GM12878 (cell line): ENCODE measurements at regions not wholly inside any gene's neighbourhood (a gene's known extent, or its start where the extent isn't known, plus 50 kb on each side); places are given as distances from the start of the nearest gene placed in this dataset.

Experiments used
- ATAC-seq: fragments of 200-7000 bp; cut with Tn5 transposase; 3 replicates; pipeline ENCODE4 v1.9.1; 2020; ENCODE audit warnings: mild to moderate bottlenecking, moderate library complexity
- BruUV-seq: library from RNA; stranded (reverse); fragments of 400-500 nt; replicated peaks from 2 replicates; lab custom pipeline; 2021; lab: Mats Ljungman, UMichigan
- CTCF ChIA-PET: fragments of 300-600 bp; sonication (Branson Sonifier 250); formaldehyde crosslinking; extraction: SDS; loops from one replicate; lab custom pipeline; 2021; ENCODE audit warnings: inconsistent platforms; lab: Yijun Ruan, JAX
- POLR2A ChIA-PET: fragments of 350-600 bp; formaldehyde crosslinking; extraction: SDS; loops from one replicate; lab custom pipeline; 2021; ENCODE audit warnings: inconsistent platforms; lab: Charles Lee
- RAD21 ChIA-PET: fragments of 300-600 bp; sonication (Branson Sonifier 250); formaldehyde crosslinking; loops from one replicate; lab custom pipeline; 2023; ENCODE audit warnings: antibody characterized with exemption; ENCODE audit not compliant: unreplicated experiment; lab: Charles Lee
- SMC1A ChIA-PET: fragments of 300-600 bp; sonication (Branson Sonifier 250); formaldehyde crosslinking; loops from one replicate; lab custom pipeline; 2023; ENCODE audit not compliant: unreplicated experiment, uncharacterized antibody; lab: Charles Lee
- DNase-seq: peaks from one replicate; pipeline ENCODE4 v3.0.0-alpha.2; 2011; ENCODE audit warnings: low read depth, low spot score
- FAIRE-seq: peaks from 3 replicates; lab custom pipeline; 2011; peaks lifted over from hg19 to GRCh38; lab: Jason Lieb, UNC
- H2AFZ ChIP-seq: 2 replicates; pipeline ENCODE4 v1.6.0; 2011; ENCODE audit warnings: low read depth, low read length, control low read depth; ENCODE audit not compliant: control insufficient read depth
- H3K27ac ChIP-seq: 2 replicates; pipeline ENCODE4 v1.5.1; 2011; ENCODE audit warnings: control low read depth; ENCODE audit not compliant: control insufficient read depth, insufficient read depth
- H3K27me3 ChIP-seq, 2 experiments: replicated peaks in 1 of 2; 2 replicates each; pipeline versions ENCODE4 v1.6.0 to v1.6.1; 2011; ENCODE audit warnings: low read length in 1 of 2; ENCODE audit not compliant: control insufficient read depth in 2 of 2, insufficient read depth in 2 of 2
- H3K36me3 ChIP-seq, 2 experiments: 2 replicates each; pipeline ENCODE4 v1.5.1; 2011; ENCODE audit warnings: low read length in 1 of 2; ENCODE audit not compliant: control insufficient read depth in 2 of 2, insufficient read depth in 2 of 2
- H3K4me1 ChIP-seq: 2 replicates; pipeline ENCODE4 v1.6.1; 2011; ENCODE audit warnings: mild to moderate bottlenecking, low read length, moderate library complexity, mixed read lengths; ENCODE audit not compliant: control insufficient read depth, insufficient read depth
- H3K4me2 ChIP-seq: 2 replicates; pipeline ENCODE4 v1.6.0; 2011; ENCODE audit warnings: control low read depth; ENCODE audit not compliant: control insufficient read depth, insufficient read depth
- H3K4me3 ChIP-seq: fragments of 200-600 bp; sonication (generic); 2 replicates; pipeline ENCODE4 v1.5.1; 2016
- H3K79me2 ChIP-seq: 2 replicates; pipeline ENCODE4 v1.6.0; 2011; ENCODE audit warnings: low read length; ENCODE audit not compliant: control insufficient read depth, insufficient read depth
- H3K9ac ChIP-seq: 2 replicates; pipeline ENCODE4 v1.8.0; 2011; ENCODE audit warnings: low read length, control low read depth, mixed read lengths; ENCODE audit not compliant: control insufficient read depth, insufficient read depth
- H3K9me3 ChIP-seq: replicated peaks from 3 replicates; pipeline ENCODE4 v1.5.1; 2011; ENCODE audit warnings: mild to moderate bottlenecking, low read length; ENCODE audit not compliant: control insufficient read depth, insufficient read depth
- H4K20me1 ChIP-seq: 2 replicates; pipeline ENCODE4 v1.6.0; 2011; ENCODE audit not compliant: control insufficient read depth, insufficient read depth
- ASH2L ChIP-seq: fragments of 300-600, 200-600 bp; sonication (generic); IDR thresholded peaks from 2 replicates; pipeline ENCODE4 v1.6.1; 2017; ENCODE audit warnings: low read depth, mild to moderate bottlenecking, borderline replicate concordance
- BHLHE40 ChIP-seq, 2 experiments: fragments of 450-650 bp in 1 of 2; IDR thresholded peaks; 2 replicates each; pipeline ENCODE4 v1.6.1; 2011 to 2017; ENCODE audit warnings: low read depth in 2 of 2, borderline replicate concordance in 1 of 2, improper control_type of control experiment in 1 of 2, low read length in 1 of 2, mild to moderate bottlenecking in 1 of 2
- MEF2A ChIP-seq: IDR thresholded peaks from 2 replicates; pipeline ENCODE4 v1.6.1; 2011; ENCODE audit warnings: low read depth, mild to moderate bottlenecking, low read length, moderate library complexity; ENCODE audit not compliant: insufficient read depth
- MEF2B ChIP-seq: fragments of 450-650 bp; IDR thresholded peaks from 2 replicates; pipeline ENCODE4 v1.6.1; 2018; ENCODE audit warnings: mild to moderate bottlenecking, moderate library complexity; ENCODE audit not compliant: partially characterized antibody, poor library complexity, severe bottlenecking
- NRF1 ChIP-seq: conservative IDR thresholded peaks from 2 replicates; pipeline ENCODE4 v1.6.1; 2011; ENCODE audit warnings: mild to moderate bottlenecking, low read depth, low read length, improper control_type of control experiment
- SMARCA5 ChIP-seq: fragments of 450-650 bp; IDR thresholded peaks from 2 replicates; pipeline ENCODE4 v1.6.1; 2017; ENCODE audit warnings: mild to moderate bottlenecking
- ZNF384 ChIP-seq: IDR thresholded peaks from 2 replicates; pipeline ENCODE4 v1.6.1; 2012; ENCODE audit warnings: low read depth, mild to moderate bottlenecking, low read length, improper control_type of control experiment, borderline replicate concordance
- ZNF687 ChIP-seq: fragments of 450-650 bp; IDR thresholded peaks from 2 replicates; pipeline ENCODE4 v1.6.1; 2017; ENCODE audit warnings: mild to moderate bottlenecking, moderate library complexity
- ZSCAN29 ChIP-seq: fragments of 450-650 bp; IDR thresholded peaks from 2 replicates; pipeline ENCODE4 v1.6.1; 2017; ENCODE audit warnings: mild to moderate bottlenecking, moderate library complexity
- WGBS: methylation state at CpG from one replicate; pipeline ENCODE4 v1.1.6; 2016; ENCODE audit warnings: low lambda C conversion rate; ENCODE audit not compliant: insufficient replicate concordance, insufficient coverage; ENCODE audit errors: missing lambda C conversion rate; 5-methylcytosine and 5-hydroxymethylcytosine counted together
- in situ Hi-C: fragments of 300-500 bp; cut with MboI; formaldehyde crosslinking; loops from 9 replicates; pipeline ENCODE4 v1.14.3; 2018; ENCODE audit warnings: mixed read lengths
- intact Hi-C: fragments of 100-400 bp; cut with micrococcal nuclease; formaldehyde crosslinking; loops from one replicate; pipeline ENCODE4 v1.14.2; 2022; ENCODE audit not compliant: unreplicated experiment
- TF ChIP-seq, protein P1 (sequence below): fragments of 450-650 bp; IDR thresholded peaks from 2 replicates; pipeline ENCODE4 v1.6.1; 2017; ENCODE audit warnings: mild to moderate bottlenecking, low read depth, inconsistent platforms; ENCODE audit not compliant: poor library complexity, severe bottlenecking
- TF ChIP-seq, protein P2 (sequence below): IDR thresholded peaks from 2 replicates; pipeline ENCODE4 v1.6.1; 2011; ENCODE audit warnings: low read depth, mild to moderate bottlenecking, low read length, moderate library complexity, borderline replicate concordance; ENCODE audit errors: extremely low read depth

DNA sequence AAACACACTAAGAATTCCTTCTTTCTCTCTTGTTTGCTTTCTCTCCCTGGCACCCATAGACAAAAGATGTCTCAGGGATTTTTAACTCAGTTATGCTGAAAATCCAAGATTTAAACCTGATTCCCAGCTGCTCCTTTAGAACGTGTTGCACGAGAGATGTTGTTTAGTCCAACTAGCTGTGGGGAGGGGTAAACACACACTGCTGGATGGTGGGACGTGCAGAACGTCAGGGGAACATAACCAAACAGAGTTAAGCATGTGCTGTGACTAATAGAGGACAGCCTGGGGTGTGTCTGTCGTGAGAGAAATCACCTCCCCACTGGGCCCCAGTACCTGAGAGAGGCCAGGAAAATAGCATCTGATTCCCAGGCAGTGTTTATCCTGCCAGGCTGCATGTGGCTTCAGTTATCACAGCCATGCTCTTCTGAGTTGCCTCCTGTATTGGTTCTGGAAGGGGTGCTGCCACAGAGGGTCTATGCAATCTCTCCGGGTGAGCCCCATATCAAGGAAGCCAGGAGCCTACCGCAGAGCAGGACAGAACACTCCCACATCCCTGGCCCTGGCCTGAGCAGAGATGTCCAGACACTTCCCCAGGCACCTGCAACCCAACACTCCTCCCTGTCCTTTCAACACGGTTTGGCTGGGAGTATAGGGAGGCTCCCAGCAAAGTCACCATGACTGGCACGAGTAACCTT is 112.7 kb upstream of the EGLN3 start:
- Histone ChIP-seq H3K4me3 (no peak overlapping the region), H2AFZ (no peak overlapping the region), H3K27me3 (no peaks in the 10 kb centered on the region), H3K79me2 (no peaks in the 10 kb centered on the region), H3K9ac (no peak overlapping the region), H3K4me1 (peaks cover 11% of the 10 kb centered on the region), H3K36me3 (no peaks in the 10 kb centered on the region), H4K20me1 (no peaks in the 10 kb centered on the region), H3K9me3 (no peaks in the 10 kb centered on the region; the same call in 2 of the 3 replicates), H3K4me2 (no peak overlapping the region), H3K27ac (no peak overlapping the region)
- WGBS = 39% methylated on average over 9 of the region's 9 CpGs
- in situ Hi-C loops = no loop called here
- RAD21 ChIA-PET = interaction anchor here (0.6 to 6.5 kb wide), 5 partner anchors 17 to 215 kb away, joined by 3 to 51 read pairs (median 4); no protein-coding TSS in a partner anchor
- POLR2A ChIA-PET = interaction anchor here (0.7 to 1.2 kb wide), 3 partner anchors 11 to 20 kb away, joined by 3 to 4 read pairs (median 3); no protein-coding TSS in a partner anchor
- ATAC-seq = no peak
- DNase-seq = no peak
- CTCF ChIA-PET = interaction anchor here (0.7 to 1.1 kb wide), 3 partner anchors 35 to 163 kb away, joined by 3 to 6 read pairs (median 3); no protein-coding TSS in a partner anchor
- intact Hi-C loops = no loop called here
- TF ChIP-seq ZNF687 (peak; percentile 45; the same call in 1 of the 2 replicates), NRF1 (no peak), BHLHE40 (IDR thresholded peaks at IDR 0.05; ENCODE audit: borderline replicate concordance in 1 of 2, low read depth in 2 of 2, low read length in 1 of 2) (peak in 1 of 2 experiments; percentile 10; a peak in 1 of 4 replicates), SMARCA5 (no peak), ZSCAN29 (no peak), MEF2B (peak; percentile 41), ZNF384 (no peak), ASH2L (no peak), MEF2A (no peak)
- TF ChIP-seq, protein P1, sequence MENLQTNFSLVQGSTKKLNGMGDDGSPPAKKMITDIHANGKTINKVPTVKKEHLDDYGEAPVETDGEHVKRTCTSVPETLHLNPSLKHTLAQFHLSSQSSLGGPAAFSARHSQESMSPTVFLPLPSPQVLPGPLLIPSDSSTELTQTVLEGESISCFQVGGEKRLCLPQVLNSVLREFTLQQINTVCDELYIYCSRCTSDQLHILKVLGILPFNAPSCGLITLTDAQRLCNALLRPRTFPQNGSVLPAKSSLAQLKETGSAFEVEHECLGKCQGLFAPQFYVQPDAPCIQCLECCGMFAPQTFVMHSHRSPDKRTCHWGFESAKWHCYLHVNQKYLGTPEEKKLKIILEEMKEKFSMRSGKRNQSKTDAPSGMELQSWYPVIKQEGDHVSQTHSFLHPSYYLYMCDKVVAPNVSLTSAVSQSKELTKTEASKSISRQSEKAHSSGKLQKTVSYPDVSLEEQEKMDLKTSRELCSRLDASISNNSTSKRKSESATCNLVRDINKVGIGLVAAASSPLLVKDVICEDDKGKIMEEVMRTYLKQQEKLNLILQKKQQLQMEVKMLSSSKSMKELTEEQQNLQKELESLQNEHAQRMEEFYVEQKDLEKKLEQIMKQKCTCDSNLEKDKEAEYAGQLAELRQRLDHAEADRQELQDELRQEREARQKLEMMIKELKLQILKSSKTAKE = no peak
- TF ChIP-seq, protein P2, sequence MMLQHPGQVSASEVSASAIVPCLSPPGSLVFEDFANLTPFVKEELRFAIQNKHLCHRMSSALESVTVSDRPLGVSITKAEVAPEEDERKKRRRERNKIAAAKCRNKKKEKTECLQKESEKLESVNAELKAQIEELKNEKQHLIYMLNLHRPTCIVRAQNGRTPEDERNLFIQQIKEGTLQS = no peak
- no peak for FAIRE-seq
- no TSS peak for BruUV-seq
- SMC1A ChIA-PET = interaction anchor here (0.7 to 4.5 kb wide), 8 partner anchors 9 to 214 kb away, joined by 3 to 33 read pairs (median 4); no protein-coding TSS in a partner anchor
